Vagina (tissue), 2 donors: ENCODE measurements at regions not wholly inside any gene's neighbourhood (a gene's known extent, or its start where the extent isn't known, plus 50 kb on each side); places are given as distances from the start of the nearest gene placed in this dataset.

ENCODE experiments used
- DNase-seq, 2 donors: peaks; one replicate each; pipeline ENCODE4 v3.0.0-alpha.2; 2017; ENCODE audit errors: extremely low spot score in 2 of 2
- H3K27ac ChIP-seq: fragments of 200-600 bp; sonication (generic); one replicate; pipeline ENCODE4 v1.5.1; 2019
- H3K27me3 ChIP-seq: fragments of 200-600 bp; sonication (generic); one replicate; pipeline ENCODE4 v1.5.1; 2019
- H3K36me3 ChIP-seq, 2 donors: fragments of 200-600 bp; sonication (generic); one replicate each; pipeline ENCODE4 v1.5.1; 2017 to 2019
- H3K4me1 ChIP-seq: fragments of 200-600 bp; sonication (generic); one replicate; pipeline ENCODE4 v1.5.1; 2019
- H3K4me3 ChIP-seq, 2 donors: fragments of 200-600 bp; sonication (generic); 1 replicate in 1 of 2; 2 replicates in 1 of 2; pipeline ENCODE4 v1.5.1; 2016 to 2019
- H3K9me3 ChIP-seq: fragments of 200-600 bp; sonication (generic); one replicate; pipeline ENCODE4 v1.5.1; 2019
- POLR2A ChIP-seq, 2 donors: fragments of 450-650 bp; IDR thresholded peaks; one replicate each; pipeline ENCODE4 v1.6.1; 2017; ENCODE audit warnings: antibody characterized with exemption in 2 of 2, mild to moderate bottlenecking in 2 of 2, moderate library complexity in 2 of 2
- POLR2AphosphoS5 ChIP-seq, 2 donors: sonication (generic); formaldehyde crosslinking; IDR thresholded peaks; one replicate each; pipeline ENCODE4 v1.9.0; 2017; ENCODE audit warnings: antibody characterized with exemption in 2 of 2, mild to moderate bottlenecking in 2 of 2, low read depth in 1 of 2; ENCODE audit not compliant: insufficient read depth in 1 of 2
- intact Hi-C: fragments of 100-400 bp; cut with DNase I; formaldehyde crosslinking; loops from one replicate; pipeline ENCODE4 v1.15.1; 2023
- TF ChIP-seq, protein P1 (sequence below), 3 experiments: fragments of 450-650 bp in 2 of 3; fragments of 200-600 bp in 1 of 3; sonication (generic) in 1 of 3; IDR thresholded peaks; one replicate each; pipeline ENCODE4 v1.5.1; 2017 to 2019; ENCODE audit warnings: antibody characterized with exemption in 3 of 3, mild to moderate bottlenecking in 2 of 3, moderate library complexity in 2 of 3

DNA sequence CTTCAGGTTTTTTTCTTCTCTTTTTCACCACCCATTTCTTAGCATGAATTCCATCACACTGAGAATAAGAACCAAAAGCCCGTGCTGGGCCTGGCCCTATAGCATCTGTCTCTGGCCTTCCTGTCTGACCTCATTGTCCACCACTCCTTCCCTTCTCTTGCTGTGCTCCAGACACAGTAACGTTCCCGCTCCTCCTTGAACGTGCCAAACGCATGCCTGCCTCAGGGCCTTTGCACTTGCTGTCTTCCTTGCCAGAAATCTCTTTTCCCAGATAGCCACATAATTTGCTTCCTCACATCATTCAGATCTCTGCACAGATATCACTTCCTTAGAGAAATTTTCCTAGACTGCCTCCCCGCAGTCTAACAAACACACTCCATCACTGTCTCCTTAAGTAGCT lies 119.6 kb upstream of the CPSF6 start:
- no peaks in the 10 kb centered on the region for H3K4me1 ChIP-seq
- DNase-seq: no peak
- no peak overlapping the region for H3K27ac ChIP-seq
- H3K36me3 ChIP-seq: no peaks in the 10 kb centered on the region
- H3K9me3 ChIP-seq: no peaks in the 10 kb centered on the region
- H3K27me3 ChIP-seq: no peaks in the 10 kb centered on the region
- no peak for TF ChIP-seq POLR2AphosphoS5 (IDR thresholded peaks at IDR 0.05; ENCODE audit: insufficient read depth in 1 of 2, low read depth in 1 of 2)
- TF ChIP-seq POLR2A (IDR thresholded peaks at IDR 0.05): no peak
- TF ChIP-seq, protein P1, sequence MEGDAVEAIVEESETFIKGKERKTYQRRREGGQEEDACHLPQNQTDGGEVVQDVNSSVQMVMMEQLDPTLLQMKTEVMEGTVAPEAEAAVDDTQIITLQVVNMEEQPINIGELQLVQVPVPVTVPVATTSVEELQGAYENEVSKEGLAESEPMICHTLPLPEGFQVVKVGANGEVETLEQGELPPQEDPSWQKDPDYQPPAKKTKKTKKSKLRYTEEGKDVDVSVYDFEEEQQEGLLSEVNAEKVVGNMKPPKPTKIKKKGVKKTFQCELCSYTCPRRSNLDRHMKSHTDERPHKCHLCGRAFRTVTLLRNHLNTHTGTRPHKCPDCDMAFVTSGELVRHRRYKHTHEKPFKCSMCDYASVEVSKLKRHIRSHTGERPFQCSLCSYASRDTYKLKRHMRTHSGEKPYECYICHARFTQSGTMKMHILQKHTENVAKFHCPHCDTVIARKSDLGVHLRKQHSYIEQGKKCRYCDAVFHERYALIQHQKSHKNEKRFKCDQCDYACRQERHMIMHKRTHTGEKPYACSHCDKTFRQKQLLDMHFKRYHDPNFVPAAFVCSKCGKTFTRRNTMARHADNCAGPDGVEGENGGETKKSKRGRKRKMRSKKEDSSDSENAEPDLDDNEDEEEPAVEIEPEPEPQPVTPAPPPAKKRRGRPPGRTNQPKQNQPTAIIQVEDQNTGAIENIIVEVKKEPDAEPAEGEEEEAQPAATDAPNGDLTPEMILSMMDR (IDR thresholded peaks at IDR 0.05): no peak
- intact Hi-C loops: no loop called here
- H3K4me3 ChIP-seq: no peak overlapping the region

DNA sequence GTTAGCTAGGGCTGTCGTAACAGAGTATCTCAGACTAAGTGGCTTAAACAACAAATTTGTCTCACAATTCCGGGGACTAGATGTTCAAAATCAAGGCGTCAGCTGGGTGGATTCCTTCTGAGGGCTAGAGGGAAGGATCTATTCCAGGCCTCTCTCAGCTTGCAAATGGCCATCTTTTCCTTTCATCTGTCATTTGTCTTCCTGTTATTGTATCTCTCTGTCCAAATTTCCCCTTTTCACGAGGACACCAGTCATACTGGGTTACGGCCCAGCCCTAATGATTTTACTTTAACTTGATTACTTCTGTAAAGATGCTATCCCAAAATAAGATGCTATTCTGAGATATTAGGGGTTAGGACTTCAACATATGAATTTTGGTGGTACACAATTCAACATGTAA lies 119.0 kb upstream of the CPSF6 start:
- DNase-seq: no peak
- H3K36me3 ChIP-seq: no peaks in the 10 kb centered on the region
- TF ChIP-seq, protein P1 (IDR thresholded peaks at IDR 0.05): no peak
- TF ChIP-seq POLR2AphosphoS5 (IDR thresholded peaks at IDR 0.05; ENCODE audit: insufficient read depth in 1 of 2, low read depth in 1 of 2) (no peak), POLR2A (IDR thresholded peaks at IDR 0.05) (no peak)

DNA sequence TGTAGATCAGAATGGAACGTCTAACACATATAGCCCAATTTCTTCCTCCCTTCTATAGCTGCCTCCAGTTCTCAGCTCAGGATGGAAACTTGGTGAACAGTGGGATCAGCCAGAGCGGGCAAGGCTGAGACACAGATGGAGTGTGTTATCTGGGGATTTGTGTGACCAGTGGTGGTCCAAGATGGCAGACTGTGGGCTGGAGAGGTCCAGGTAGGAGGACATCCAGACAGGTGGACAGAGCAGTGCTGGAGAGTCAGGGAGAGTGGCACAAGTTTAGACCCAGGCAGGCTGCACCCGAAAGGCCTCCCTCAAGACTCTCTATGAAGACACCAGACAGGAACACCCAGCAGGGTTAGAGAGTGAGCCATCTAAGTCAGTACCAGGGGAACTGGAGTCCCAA lies 116.1 kb upstream of the CPSF6 start:
- Histone ChIP-seq H3K27me3 (no peaks in the 10 kb centered on the region), H3K27ac (no peak overlapping the region), H3K9me3 (no peaks in the 10 kb centered on the region), H3K36me3 (no peaks in the 10 kb centered on the region), H3K4me3 (no peak overlapping the region), H3K4me1 (no peaks in the 10 kb centered on the region)
- intact Hi-C loops: no loop called here
- DNase-seq: no peak
- TF ChIP-seq POLR2AphosphoS5 (IDR thresholded peaks at IDR 0.05; ENCODE audit: insufficient read depth in 1 of 2, low read depth in 1 of 2) (no peak), POLR2A (IDR thresholded peaks at IDR 0.05) (no peak)
- TF ChIP-seq, protein P1 (IDR thresholded peaks at IDR 0.05): no peak

More for the DNA sequence above, 119.0 kb upstream of the CPSF6 start:
- H3K4me3 ChIP-seq: no peak overlapping the region
- no peaks in the 10 kb centered on the region for H3K27me3 ChIP-seq
- no peak overlapping the region for H3K27ac ChIP-seq
- H3K4me1 ChIP-seq: no peaks in the 10 kb centered on the region
- no peaks in the 10 kb centered on the region for H3K9me3 ChIP-seq
- intact Hi-C loops: no loop called here

DNA sequence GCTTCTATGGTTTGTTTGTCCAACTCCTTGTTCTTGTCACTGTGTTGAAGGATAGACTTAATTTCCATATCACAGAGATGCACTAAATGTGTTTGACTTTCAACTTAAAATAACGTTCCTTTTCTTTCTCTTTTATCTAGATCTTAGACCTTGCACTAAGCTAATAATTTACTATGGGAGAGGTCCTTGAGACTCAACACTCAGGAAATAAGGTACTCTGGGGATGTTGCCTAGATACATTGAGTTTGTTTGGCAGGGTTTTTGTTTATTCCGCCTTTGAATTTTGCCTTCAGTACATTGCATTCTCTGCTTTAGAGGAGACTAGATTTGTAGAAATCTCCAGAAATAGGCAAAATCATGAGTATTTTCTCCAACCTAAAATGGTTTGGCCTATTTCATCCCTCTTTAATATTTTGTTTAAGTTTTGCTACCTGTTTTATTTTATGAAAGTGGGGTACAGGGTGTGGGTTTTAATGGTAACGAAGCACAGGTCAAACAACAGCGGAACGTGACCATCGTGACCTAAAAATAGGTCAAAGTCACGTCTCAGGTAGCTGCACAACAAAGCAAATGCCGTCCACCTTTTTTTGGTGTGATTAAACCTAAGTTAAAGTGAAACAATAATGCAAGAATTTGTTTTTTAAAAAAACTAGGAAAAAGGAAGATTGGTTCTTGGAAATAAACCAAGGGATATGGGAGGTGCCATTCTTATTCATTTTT lies 115.3 kb upstream of the CPSF6 start:
- Histone ChIP-seq H3K36me3 (no peaks in the 10 kb centered on the region), H3K4me3 (no peak overlapping the region), H3K27ac (no peak overlapping the region), H3K9me3 (no peaks in the 10 kb centered on the region), H3K27me3 (no peaks in the 10 kb centered on the region), H3K4me1 (no peaks in the 10 kb centered on the region)
- DNase-seq: no peak
- intact Hi-C loops: no loop called here
- TF ChIP-seq POLR2A (IDR thresholded peaks at IDR 0.05) (no peak), POLR2AphosphoS5 (IDR thresholded peaks at IDR 0.05; ENCODE audit: insufficient read depth in 1 of 2, low read depth in 1 of 2) (no peak)
- TF ChIP-seq, protein P1 (IDR thresholded peaks at IDR 0.05): no peak

DNA sequence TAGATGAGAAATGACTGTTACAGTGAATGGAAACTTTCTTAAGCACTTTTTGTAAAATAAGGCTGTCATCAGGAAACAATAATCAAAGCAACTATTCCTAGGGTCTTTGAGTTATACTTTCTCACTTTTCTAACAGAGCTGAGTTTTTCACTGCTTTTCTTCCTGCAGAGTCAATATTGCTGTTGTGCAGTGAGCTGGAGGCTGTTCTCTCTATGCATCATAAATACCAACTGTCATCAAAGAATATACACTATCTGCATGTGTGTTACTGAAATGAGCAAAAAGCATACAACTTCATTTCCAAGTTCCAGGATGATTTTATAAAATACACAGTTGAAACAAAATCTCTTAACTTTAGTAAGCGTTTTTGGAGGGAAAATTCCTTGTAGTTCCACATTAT lies 110.4 kb upstream of the CPSF6 start:
- no peaks in the 10 kb centered on the region for H3K27me3 ChIP-seq
- no peaks in the 10 kb centered on the region for H3K9me3 ChIP-seq
- intact Hi-C loops: no loop called here
- TF ChIP-seq POLR2A (IDR thresholded peaks at IDR 0.05): no peak
- TF ChIP-seq, protein P1 (IDR thresholded peaks at IDR 0.05): no peak
- DNase-seq: no peak
- H3K36me3 ChIP-seq: no peaks in the 10 kb centered on the region
- H3K4me3 ChIP-seq: no peak overlapping the region
- no peaks in the 10 kb centered on the region for H3K4me1 ChIP-seq
- H3K27ac ChIP-seq: no peak overlapping the region
